ENCODE measurements at regions not wholly inside any gene's neighbourhood (a gene's known extent, or its start where the extent isn't known, plus 50 kb on each side); places are given as distances from the start of the nearest gene placed in this dataset.

- TF ChIP-seq EZH2phosphoT487 (IDR thresholded peaks at IDR 0.05; ENCODE audit: borderline replicate concordance, low read depth) (no peak), REST (IDR thresholded peaks at IDR 0.05; ENCODE audit: low read depth, low read length) (no peak), POLR2AphosphoS5 (IDR thresholded peaks at IDR 0.05; ENCODE audit: low read depth, low read length) (no peak), YY1 (IDR thresholded peaks at IDR 0.05; ENCODE audit: low read depth) (no peak), IRF3 (IDR thresholded peaks at IDR 0.05; ENCODE audit: low read depth, low read length) (no peak), TAF1 (IDR thresholded peaks at IDR 0.05; ENCODE audit: borderline replicate concordance, low read depth, low read length) (no peak), CTCF (IDR thresholded peaks at IDR 0.05) (no peak), RAD21 (IDR thresholded peaks at IDR 0.05; ENCODE audit: low read length) (no peak), JUND (IDR thresholded peaks at IDR 0.05) (no peak), USF2 (IDR thresholded peaks at IDR 0.05; ENCODE audit: borderline replicate concordance, low read depth, low read length) (no peak), CHD2 (IDR thresholded peaks at IDR 0.05; ENCODE audit: low read length, partially characterized antibody) (no peak)
Observed at GRCh38 chrX:41003506-41004270, 81.6 kb upstream of the USP9X start.
